ENCODE measurements at regions not wholly inside any gene's neighbourhood (a gene's known extent, or its start where the extent isn't known, plus 50 kb on each side); places are given as distances from the start of the nearest gene placed in this dataset.

GRCh38 chr1:59116920-59117542, 179.9 kb upstream of the FGGY start:
- no peak for DNase-seq (ENCODE audit: low spot score)

DNA sequence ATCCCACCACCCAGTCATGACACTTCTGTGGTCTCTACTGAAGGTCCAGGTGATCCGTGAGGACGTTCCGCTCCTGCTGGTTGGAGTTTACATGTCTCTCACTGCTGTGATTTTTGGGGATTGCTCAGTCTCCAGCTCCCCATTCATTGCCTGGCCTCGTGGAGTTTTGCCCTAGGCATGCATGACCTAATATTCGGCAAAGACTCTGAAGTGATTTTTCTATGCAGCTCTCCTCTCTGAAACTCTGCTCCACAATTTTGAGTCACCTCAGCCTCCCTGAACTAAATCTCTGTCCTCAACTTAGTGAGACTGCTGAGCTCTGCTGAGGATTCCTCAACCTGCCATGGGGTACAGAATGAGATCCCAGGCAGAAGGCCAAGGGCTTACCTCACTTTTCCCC, 174.4 kb upstream of the FGGY start:
- no peak for DNase-seq (ENCODE audit: low spot score)

DNA sequence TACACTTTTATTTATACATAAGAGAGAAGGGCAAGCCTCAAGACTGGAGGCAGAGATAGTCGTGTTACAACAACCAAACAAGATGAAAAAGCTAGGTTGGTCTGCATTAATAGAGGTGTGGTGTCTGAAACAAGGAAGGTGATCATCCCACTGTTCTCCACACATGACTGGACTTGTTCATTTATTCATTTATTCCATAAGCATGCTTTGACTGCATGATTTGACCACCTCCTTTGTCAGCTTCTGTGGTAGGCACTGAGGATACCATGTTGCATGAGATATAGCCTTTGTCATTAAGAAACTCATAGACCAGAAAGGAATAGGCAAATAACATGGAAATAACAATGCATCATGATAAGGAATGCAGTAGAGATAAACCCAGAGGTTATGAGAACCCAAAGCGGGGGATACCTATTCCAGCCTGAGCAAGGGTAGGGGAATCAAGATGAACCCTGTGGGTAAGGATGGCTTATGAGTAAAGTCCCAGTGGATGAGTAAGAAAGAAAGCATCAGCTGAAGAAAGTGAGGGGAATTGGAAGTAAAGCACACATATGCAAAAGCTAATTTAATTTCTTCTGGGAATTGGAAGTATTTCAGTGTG, 173.7 kb upstream of the FGGY start:
- DNase-seq (ENCODE audit: low spot score) = no peak

- no peak for DNase-seq (ENCODE audit: low spot score)
Measured at GRCh38 chr1:59124166-59124565, 172.7 kb upstream of the FGGY start.

GRCh38 chr1:59125154-59125553, 171.7 kb upstream of the FGGY start:
- DNase-seq (ENCODE audit: low spot score) = no peak

- DNase-seq (ENCODE audit: low spot score) = no peak
Measured at GRCh38 chr1:59125676-59126320, 171.1 kb upstream of the FGGY start.

DNA sequence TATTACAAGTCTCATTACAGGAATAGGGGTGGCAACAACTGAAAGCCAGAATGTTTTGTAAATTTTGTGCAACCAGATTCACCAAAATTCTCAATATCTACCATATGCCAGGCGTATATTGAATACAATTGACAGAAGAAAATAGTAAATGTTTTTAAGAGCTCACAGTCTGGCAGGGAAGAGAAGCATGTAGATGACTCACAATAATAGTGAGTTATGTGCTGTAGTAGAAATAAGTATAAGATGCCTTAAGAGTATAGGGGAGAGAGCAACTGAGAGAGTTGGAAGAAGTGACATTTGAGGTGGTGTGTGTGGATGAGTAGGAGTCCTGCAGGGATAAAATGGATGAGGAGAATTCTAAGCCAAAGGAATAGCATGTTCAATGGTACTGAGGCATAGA, 170.5 kb upstream of the FGGY start:
- DNase-seq (ENCODE audit: low spot score) = no peak

DNA sequence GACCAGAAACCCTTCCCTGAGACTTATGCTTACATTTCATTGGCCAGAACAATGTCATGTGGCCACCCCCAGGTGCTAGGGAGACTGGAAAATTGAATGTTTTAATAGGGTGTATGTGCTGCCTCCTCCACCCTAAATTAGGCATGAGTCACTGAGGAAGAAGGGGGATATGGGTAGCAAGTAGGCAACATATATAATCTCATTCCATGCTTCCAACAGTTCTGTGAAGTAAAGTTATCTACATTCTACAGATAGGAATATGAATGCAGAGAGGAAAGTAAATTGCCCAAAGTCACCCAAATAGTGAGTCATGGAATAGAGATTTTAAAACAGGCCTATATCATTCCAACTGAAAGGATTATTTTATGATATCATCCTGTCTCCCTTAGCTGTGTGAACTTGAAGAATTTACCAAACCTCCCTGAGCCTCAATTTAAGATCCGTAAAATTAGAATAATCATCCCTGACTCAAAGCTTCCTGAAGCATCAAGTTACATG, 168.6 kb upstream of the FGGY start:
- no peak for DNase-seq (ENCODE audit: low spot score)

DNA sequence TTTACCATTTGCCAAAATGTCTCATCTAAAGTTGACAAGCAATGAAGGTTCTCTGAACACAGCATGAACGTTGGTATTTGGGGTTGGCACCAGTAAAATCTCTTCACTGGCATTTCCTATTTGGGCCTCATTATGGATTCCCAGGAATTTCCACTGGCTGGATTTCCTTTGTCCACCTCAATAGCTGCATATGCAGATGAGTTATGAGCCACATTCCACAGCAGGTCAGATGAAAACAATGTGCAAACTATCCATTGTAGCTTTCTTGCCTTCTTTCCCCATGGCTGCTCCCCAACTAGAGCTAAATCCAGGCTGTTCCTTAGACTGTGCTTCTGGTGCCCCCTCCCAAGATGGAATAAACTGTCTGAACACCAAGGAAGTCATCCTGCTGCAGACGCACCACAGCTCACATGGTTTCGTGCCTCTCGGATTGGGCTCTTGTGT, 168.1 kb upstream of the FGGY start:
- DNase-seq (ENCODE audit: low spot score) = no peak

DNA sequence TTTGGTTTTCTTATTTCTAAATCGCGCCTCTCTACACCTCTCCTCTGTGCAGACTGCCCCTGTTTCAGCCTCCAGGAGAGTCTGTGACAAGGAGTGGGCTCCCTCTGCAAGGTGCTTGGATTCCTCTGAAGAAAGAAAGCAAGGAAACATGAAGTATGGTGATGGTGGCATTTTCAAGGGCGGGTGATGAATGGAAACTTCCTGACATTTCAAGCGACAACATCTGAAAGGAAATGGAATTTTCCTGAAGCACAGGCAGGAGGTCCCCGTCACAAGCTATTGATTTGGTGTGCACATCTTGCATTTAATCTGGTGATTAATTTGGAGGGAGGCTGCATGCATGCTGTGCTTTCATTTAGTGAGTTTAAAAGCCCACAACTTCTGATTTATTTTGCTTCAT, 164.6 kb upstream of the FGGY start:
- no peak for DNase-seq (ENCODE audit: low spot score)

GRCh38 chr1:59133997-59134396, 162.9 kb upstream of the FGGY start:
- DNase-seq (ENCODE audit: low spot score) = no peak

DNA sequence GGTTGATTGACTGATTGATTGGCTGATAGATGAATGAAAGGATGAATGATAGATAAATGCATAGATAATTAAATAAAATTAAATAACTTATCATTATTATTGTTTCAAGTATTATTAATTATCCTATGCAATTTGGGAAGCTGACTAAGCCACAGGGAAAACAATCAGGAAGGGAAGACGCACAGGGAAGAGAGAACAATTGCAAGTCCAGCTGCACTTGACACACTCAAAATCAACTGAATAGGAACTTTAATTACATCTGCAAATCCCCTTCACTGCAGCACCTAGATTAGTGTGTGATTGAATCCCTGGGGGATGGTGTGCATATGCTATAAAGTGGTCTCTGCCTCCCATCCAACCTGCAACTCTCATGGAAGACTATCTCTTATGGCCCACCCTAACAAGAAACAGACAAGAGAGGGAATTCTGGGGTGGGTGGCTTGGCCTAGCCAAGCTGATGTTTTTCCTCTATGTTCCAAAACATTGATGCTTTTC, 161.1 kb upstream of the FGGY start:
- no peak for DNase-seq (ENCODE audit: low spot score)

DNA sequence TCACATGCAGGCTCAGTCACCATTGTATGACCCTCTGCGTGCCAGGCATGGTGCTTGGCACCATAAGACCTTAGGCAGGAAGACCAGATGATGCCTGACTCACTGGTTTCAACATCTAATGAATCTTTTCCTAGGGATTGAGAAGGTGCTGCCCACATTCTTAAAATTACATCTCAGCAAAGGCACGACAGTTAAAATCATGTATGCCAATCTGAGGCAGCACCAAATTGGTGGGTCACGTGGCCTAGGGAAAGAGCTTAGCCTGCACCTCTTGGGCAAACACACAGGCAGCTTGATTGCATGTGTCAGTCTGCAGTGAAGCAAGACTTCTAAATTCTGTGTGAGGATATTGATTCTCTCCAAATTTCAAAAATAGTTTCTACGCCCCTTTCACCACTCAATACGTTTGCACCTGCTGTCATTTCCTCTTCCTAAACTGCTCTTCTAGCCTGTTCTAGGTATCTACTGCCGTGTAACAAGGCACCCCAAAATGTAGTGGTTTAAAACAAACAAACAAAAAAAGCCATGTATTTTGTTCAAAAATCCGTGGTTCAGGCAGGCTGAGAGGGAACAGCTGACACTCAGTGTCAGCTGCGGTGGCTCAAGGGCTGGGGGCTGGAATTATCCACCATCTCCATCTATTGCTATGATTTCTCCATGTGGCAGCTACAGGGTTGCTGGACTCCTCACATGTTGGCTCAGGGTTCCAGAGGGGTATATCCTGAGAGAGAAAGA, 160.2 kb upstream of the FGGY start:
- DNase-seq (ENCODE audit: low spot score) = no peak

- no peak for DNase-seq (ENCODE audit: low spot score)
Measured at GRCh38 chr1:59137276-59137615, 159.6 kb upstream of the FGGY start.

GRCh38 chr1:59137968-59138367, 158.9 kb upstream of the FGGY start:
- no peak for DNase-seq (ENCODE audit: low spot score)

GRCh38 chr1:59138402-59138801, 158.5 kb upstream of the FGGY start:
- no peak for DNase-seq (ENCODE audit: low spot score)

- peak; percentile 38 for DNase-seq (ENCODE audit: low spot score)
Measured at GRCh38 chr1:59139396-59139795, 157.5 kb upstream of the FGGY start.

GRCh38 chr1:59141267-59141863, 155.5 kb upstream of the FGGY start:
- DNase-seq (ENCODE audit: low spot score) = no peak

DNA sequence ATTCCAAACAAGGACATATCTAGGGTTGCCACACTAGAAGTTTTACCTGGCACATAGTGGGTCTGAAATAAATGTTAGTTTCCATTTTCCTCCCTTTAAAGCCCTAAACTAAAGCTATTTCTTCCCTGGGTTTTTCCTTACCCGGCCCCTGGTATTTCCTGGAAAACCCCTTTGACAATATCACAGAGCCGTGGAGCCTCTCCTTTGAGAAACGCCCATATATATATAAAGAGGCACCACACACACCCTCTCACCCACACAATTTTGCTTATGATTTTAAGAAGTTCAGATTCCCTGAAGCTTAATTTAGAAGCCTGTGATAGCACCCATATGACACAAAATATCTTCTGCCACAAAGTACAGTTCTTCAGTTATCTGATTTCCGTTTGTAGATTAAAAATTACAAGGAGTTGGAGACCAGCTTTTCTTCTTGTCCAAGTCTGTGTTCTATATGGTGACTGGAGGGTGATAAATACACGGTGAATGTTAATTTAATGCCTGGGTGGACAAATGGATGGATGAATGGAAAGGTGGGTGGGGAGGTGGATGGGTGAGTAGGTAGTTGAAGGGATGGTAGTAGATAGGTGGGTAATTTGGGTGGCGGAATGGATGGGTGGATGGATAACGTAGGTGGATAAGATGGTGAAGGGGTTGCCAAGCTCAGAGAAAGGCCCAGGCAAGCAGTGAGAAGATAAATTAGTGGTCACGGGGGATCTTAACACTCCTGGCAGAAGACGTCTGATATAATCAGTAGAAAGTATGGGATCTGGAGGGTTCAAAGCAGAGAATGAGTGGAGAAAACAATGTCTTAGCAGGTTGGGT, 154.4 kb upstream of the FGGY start:
- DNase-seq (ENCODE audit: low spot score) = no peak

GRCh38 chr1:59143133-59143487, 153.8 kb upstream of the FGGY start:
- peak; percentile 73 for DNase-seq (ENCODE audit: low spot score)

DNA sequence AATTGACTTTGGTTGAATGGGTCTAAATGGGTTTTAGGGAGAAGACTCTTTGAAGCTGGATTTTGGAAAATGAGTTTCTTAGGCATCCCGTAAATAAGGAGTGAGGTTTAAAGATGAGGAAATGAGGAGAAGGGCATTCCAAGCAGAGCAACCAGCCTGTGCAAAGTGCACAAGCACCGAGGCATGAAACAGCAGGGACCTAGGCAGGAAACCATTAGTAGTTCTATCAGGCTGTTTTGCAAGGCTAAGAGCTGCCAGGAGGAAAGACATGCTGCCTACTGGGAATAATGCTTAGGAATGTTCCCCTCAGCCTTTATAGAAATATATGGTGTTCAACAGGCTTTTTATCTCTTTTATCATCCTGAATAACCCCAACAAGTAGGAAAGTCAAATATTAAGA, 153.1 kb upstream of the FGGY start:
- DNase-seq (ENCODE audit: low spot score) = no peak

All from mucosa of gallbladder (tissue), 1 donor.